ENCODE measurements at regions not wholly inside any gene's neighbourhood (a gene's known extent, or its start where the extent isn't known, plus 50 kb on each side); places are given as distances from the start of the nearest gene placed in this dataset.
"Not testable (repeated sequence)": the region's sequence is repeated elsewhere in the genome, so short reads cannot be mapped to it uniquely, and the experiment has no call there.

- ATAC-seq, H3K36me3 Mint-ChIP-seq, H3K27me3 Mint-ChIP-seq, POLR2A ChIA-PET, H3K4me1 Mint-ChIP-seq, H3K27ac Mint-ChIP-seq, DNase-seq, H3K4me3 Mint-ChIP-seq: not testable (repeated sequence)
- peaks cover 2 to 22% (median 20%) of the 10 kb centered on the region in 9 donors for H3K9me3 Mint-ChIP-seq
Measured at GRCh38 chr4:187915406-187915805, 80.2 kb upstream of the ZFP42 start.

- ATAC-seq: no peak
Measured at GRCh38 chr4:187919966-187920365, 75.6 kb upstream of the ZFP42 start.

GRCh38 chr4:187921946-187922623, 73.5 kb upstream of the ZFP42 start:
- ATAC-seq (no peak), DNase-seq (no peak)
- H3K9me3 Mint-ChIP-seq: peaks cover 2 to 47% (median 13%) of the 10 kb centered on the region in 9 donors
- H3K4me1 Mint-ChIP-seq: no peaks in the 10 kb centered on the region
- H3K4me3 Mint-ChIP-seq: no peak overlapping the region
- POLR2A ChIA-PET: no interaction called here
- no peaks in the 10 kb centered on the region for H3K36me3 Mint-ChIP-seq
- H3K27me3 Mint-ChIP-seq: no peaks in the 10 kb centered on the region
- H3K27ac Mint-ChIP-seq: no peak overlapping the region

More at GRCh38 chr4:187919966-187920365, 75.6 kb upstream of the ZFP42 start:
- H3K9me3 Mint-ChIP-seq: peaks cover 0 to 36% (median 9%) of the 10 kb centered on the region in 9 donors
- no peak overlapping the region for H3K4me3 Mint-ChIP-seq
- H3K36me3 Mint-ChIP-seq: no peaks in the 10 kb centered on the region
- no peaks in the 10 kb centered on the region for H3K27me3 Mint-ChIP-seq
- H3K27ac Mint-ChIP-seq: no peak overlapping the region
- POLR2A ChIA-PET: no interaction called here
- no peak for DNase-seq
- H3K4me1 Mint-ChIP-seq: no peaks in the 10 kb centered on the region

- H3K9me3 Mint-ChIP-seq: peaks cover 1 to 58% (median 13%) of the 10 kb centered on the region in 9 donors
- peaks cover 0 to 6% (median 0%) of the 10 kb centered on the region in 3 donors for H3K36me3 Mint-ChIP-seq
- POLR2A ChIA-PET: no interaction called here
- H3K27me3 Mint-ChIP-seq: no peaks in the 10 kb centered on the region
- no peak overlapping the region for H3K4me3 Mint-ChIP-seq
- no peak for DNase-seq
- H3K27ac Mint-ChIP-seq: no peak overlapping the region
- no peaks in the 10 kb centered on the region for H3K4me1 Mint-ChIP-seq
- ATAC-seq: no peak
Measured at GRCh38 chr4:187929024-187929423, 66.5 kb upstream of the ZFP42 start.

- DNase-seq: no peak
- no peak overlapping the region for H3K4me3 Mint-ChIP-seq
- no peak overlapping the region for H3K27ac Mint-ChIP-seq
- H3K9me3 Mint-ChIP-seq: peaks cover 0 to 38% (median 12%) of the 10 kb centered on the region in 9 donors
- no peak for ATAC-seq
- no peaks in the 10 kb centered on the region for H3K27me3 Mint-ChIP-seq
- H3K4me1 Mint-ChIP-seq: no peaks in the 10 kb centered on the region
- POLR2A ChIA-PET: no interaction called here
- H3K36me3 Mint-ChIP-seq: no peaks in the 10 kb centered on the region
Measured at GRCh38 chr4:187934766-187935165, 60.8 kb upstream of the ZFP42 start.

GRCh38 chr4:187937557-187937956, 58.0 kb upstream of the ZFP42 start:
- ATAC-seq (no peak), DNase-seq (no peak)
- no peaks in the 10 kb centered on the region for H3K36me3 Mint-ChIP-seq
- peaks cover 0 to 46% (median 8%) of the 10 kb centered on the region in 9 donors for H3K9me3 Mint-ChIP-seq
- H3K27ac Mint-ChIP-seq: no peak overlapping the region
- POLR2A ChIA-PET: no interaction called here
- no peak overlapping the region for H3K4me3 Mint-ChIP-seq
- no peaks in the 10 kb centered on the region for H3K4me1 Mint-ChIP-seq
- H3K27me3 Mint-ChIP-seq: no peaks in the 10 kb centered on the region

GRCh38 chr4:187940299-187940698, 55.3 kb upstream of the ZFP42 start:
- Mint-ChIP-seq H3K36me3 (no peaks in the 10 kb centered on the region), H3K27ac (no peak overlapping the region), H3K9me3 (peaks cover 0 to 28% (median 9%) of the 10 kb centered on the region in 9 donors), H3K4me3 (no peak overlapping the region), H3K4me1 (no peaks in the 10 kb centered on the region), H3K27me3 (no peaks in the 10 kb centered on the region)
- POLR2A ChIA-PET: no interaction called here
- ATAC-seq (no peak), DNase-seq (no peak)

GRCh38 chr4:187942968-187943367, 52.6 kb upstream of the ZFP42 start:
- Mint-ChIP-seq H3K27me3 (no peaks in the 10 kb centered on the region), H3K27ac (no peak overlapping the region), H3K36me3 (no peaks in the 10 kb centered on the region), H3K4me1 (no peaks in the 10 kb centered on the region), H3K9me3 (peaks cover 0 to 31% (median 9%) of the 10 kb centered on the region in 9 donors), H3K4me3 (no peak overlapping the region)
- ATAC-seq (no peak), DNase-seq (no peak)
- POLR2A ChIA-PET: no interaction called here

GRCh38 chr4:187944179-187944578, 51.4 kb upstream of the ZFP42 start:
- Mint-ChIP-seq H3K4me3 (no peak overlapping the region), H3K27ac (no peak overlapping the region), H3K9me3 (peaks cover 0 to 31% (median 9%) of the 10 kb centered on the region in 9 donors), H3K27me3 (no peaks in the 10 kb centered on the region), H3K36me3 (no peaks in the 10 kb centered on the region), H3K4me1 (no peaks in the 10 kb centered on the region)
- POLR2A ChIA-PET: no interaction called here
- DNase-seq (no peak), ATAC-seq (no peak)
